ENCODE measurements at regions not wholly inside any gene's neighbourhood (a gene's known extent, or its start where the extent isn't known, plus 50 kb on each side); places are given as distances from the start of the nearest gene placed in this dataset.

GRCh38 chr4:57640391-57641100 is 530.4 kb upstream of the IGFBP7 start:
- no peak for FAIRE-seq

GRCh38 chr4:57639561-57640382 is 529.6 kb upstream of the IGFBP7 start:
- no peak for DNase-seq (ENCODE audit: insufficient read length, low spot score)
- FAIRE-seq, result no peak

More at GRCh38 chr4:57640391-57641100, 530.4 kb upstream of the IGFBP7 start:
- no peak for DNase-seq (ENCODE audit: insufficient read length, low spot score)

GRCh38 chr4:57635910-57636309 is 525.7 kb upstream of the IGFBP7 start:
- FAIRE-seq, result no peak
- DNase-seq (ENCODE audit: insufficient read length, low spot score), result no peak

GRCh38 chr4:57633212-57633859 is 523.2 kb upstream of the IGFBP7 start:
- FAIRE-seq (no peak), DNase-seq (ENCODE audit: insufficient read length, low spot score) (no peak)

GRCh38 chr4:57632564-57632963 is 522.4 kb upstream of the IGFBP7 start:
- DNase-seq (ENCODE audit: insufficient read length, low spot score) (no peak), FAIRE-seq (no peak)

- DNase-seq (ENCODE audit: insufficient read length, low spot score) (no peak), FAIRE-seq (no peak)
These were observed 521.0 kb upstream of the IGFBP7 start for GRCh38 chr4:57631147-57631546.

- DNase-seq (ENCODE audit: insufficient read length, low spot score), result no peak
- no peak for FAIRE-seq
These were observed 517.8 kb upstream of the IGFBP7 start for GRCh38 chr4:57628004-57628403.

GRCh38 chr4:57614257-57614932 is 504.2 kb upstream of the IGFBP7 start:
- DNase-seq (ENCODE audit: insufficient read length, low spot score), result no peak
- no peak for FAIRE-seq

GRCh38 chr4:57612279-57612678 is 502.1 kb upstream of the IGFBP7 start:
- DNase-seq (ENCODE audit: insufficient read length, low spot score) (no peak), FAIRE-seq (no peak)

GRCh38 chr4:57607566-57608180 is 497.5 kb upstream of the IGFBP7 start:
- DNase-seq (ENCODE audit: insufficient read length, low spot score) (no peak), FAIRE-seq (no peak)

GRCh38 chr4:57605376-57605775 is 495.2 kb upstream of the IGFBP7 start:
- DNase-seq (ENCODE audit: insufficient read length, low spot score) (no peak), FAIRE-seq (no peak)

GRCh38 chr4:57602141-57602540 is 492.0 kb upstream of the IGFBP7 start:
- FAIRE-seq (no peak), DNase-seq (ENCODE audit: insufficient read length, low spot score) (no peak)

GRCh38 chr4:57591073-57591472 is 480.9 kb upstream of the IGFBP7 start:
- FAIRE-seq (no peak), DNase-seq (ENCODE audit: insufficient read length, low spot score) (no peak)

GRCh38 chr4:57588557-57588956 is 478.4 kb upstream of the IGFBP7 start:
- DNase-seq (ENCODE audit: insufficient read length, low spot score), result no peak
- FAIRE-seq, result no peak

- FAIRE-seq, result no peak
These were observed 470.8 kb upstream of the IGFBP7 start for GRCh38 chr4:57580710-57581599.

GRCh38 chr4:57575426-57575825 is 465.2 kb upstream of the IGFBP7 start:
- no peak for FAIRE-seq

More at GRCh38 chr4:57580710-57581599, 470.8 kb upstream of the IGFBP7 start:
- no peak for DNase-seq (ENCODE audit: insufficient read length, low spot score)

GRCh38 chr4:57554556-57555092 is 444.4 kb upstream of the IGFBP7 start:
- FAIRE-seq (no peak), DNase-seq (ENCODE audit: insufficient read length, low spot score) (no peak)

More at GRCh38 chr4:57575426-57575825, 465.2 kb upstream of the IGFBP7 start:
- DNase-seq (ENCODE audit: insufficient read length, low spot score), result no peak

- FAIRE-seq (no peak), DNase-seq (ENCODE audit: insufficient read length, low spot score) (no peak)
These were observed 443.5 kb upstream of the IGFBP7 start for GRCh38 chr4:57553728-57554127.

GRCh38 chr4:57550198-57550597 is 440.0 kb upstream of the IGFBP7 start:
- DNase-seq (ENCODE audit: insufficient read length, low spot score), result no peak
- FAIRE-seq, result no peak

Data from GM19239 (cell line).